ENCODE measurements at regions not wholly inside any gene's neighbourhood (a gene's known extent, or its start where the extent isn't known, plus 50 kb on each side); places are given as distances from the start of the nearest gene placed in this dataset.

DNA sequence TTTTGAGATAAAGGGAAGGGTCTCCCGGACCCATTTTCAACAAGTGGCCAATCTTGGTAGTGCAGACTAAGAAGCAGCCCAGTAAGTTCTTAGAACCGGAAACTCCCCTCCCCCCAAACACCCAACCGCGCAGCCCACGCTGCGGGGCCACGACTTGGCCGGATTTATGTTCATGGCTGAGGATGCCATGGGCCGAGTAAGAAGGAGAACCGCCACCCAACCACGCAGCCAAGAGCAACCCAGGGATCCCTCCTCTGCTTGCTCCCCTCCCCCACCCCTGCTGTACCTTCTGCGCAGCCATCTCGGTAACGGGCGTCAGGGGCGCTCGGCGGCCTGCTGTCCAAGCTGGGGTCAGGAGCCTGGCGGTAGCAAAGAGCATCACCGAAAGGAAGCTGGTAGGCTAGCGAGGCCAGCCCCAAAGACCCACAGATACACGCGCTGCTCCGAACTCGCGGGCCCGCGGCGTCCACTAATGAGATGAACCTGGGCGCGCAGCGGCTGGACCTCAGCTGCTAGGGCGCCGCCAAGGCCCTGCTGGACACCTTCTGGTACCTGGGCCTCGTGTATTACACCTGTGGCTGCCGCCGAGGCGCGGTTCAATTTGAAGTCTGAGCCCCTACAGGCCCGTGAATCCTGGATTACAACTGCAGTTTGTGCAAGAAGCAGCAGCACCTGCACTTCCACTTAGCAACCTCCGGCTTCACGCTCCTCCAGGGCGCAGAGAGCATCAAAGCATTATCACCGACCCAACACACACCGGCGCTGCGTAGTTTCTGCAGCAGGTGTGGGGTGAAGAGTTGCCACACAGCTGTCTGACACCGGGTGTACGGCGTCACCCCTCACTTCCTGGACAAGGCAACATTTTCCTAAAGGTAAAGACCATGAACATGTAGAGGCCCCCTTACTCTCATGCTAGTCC is 63.4 kb downstream of the NUDT10 start:
- peak overlapping the region; percentile 37 for H3K4me2 ChIP-seq
- peak overlapping the region; percentile 72 for H3K27ac ChIP-seq
- H3K36me3 ChIP-seq (ENCODE audit: insufficient read depth): no peaks in the 10 kb centered on the region
- no peaks in the 10 kb centered on the region for H3K27me3 ChIP-seq (ENCODE audit: insufficient read depth, low read depth)
- H3K9ac ChIP-seq: peak overlapping the region; percentile 78
- TF ChIP-seq, protein P1, sequence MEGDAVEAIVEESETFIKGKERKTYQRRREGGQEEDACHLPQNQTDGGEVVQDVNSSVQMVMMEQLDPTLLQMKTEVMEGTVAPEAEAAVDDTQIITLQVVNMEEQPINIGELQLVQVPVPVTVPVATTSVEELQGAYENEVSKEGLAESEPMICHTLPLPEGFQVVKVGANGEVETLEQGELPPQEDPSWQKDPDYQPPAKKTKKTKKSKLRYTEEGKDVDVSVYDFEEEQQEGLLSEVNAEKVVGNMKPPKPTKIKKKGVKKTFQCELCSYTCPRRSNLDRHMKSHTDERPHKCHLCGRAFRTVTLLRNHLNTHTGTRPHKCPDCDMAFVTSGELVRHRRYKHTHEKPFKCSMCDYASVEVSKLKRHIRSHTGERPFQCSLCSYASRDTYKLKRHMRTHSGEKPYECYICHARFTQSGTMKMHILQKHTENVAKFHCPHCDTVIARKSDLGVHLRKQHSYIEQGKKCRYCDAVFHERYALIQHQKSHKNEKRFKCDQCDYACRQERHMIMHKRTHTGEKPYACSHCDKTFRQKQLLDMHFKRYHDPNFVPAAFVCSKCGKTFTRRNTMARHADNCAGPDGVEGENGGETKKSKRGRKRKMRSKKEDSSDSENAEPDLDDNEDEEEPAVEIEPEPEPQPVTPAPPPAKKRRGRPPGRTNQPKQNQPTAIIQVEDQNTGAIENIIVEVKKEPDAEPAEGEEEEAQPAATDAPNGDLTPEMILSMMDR (conservative IDR thresholded peaks at IDR 0.05; ENCODE audit: low read depth, low read length): peak; percentile 16; the same call in 1 of the 2 replicates
- peaks cover 14% of the 10 kb centered on the region for H3K4me1 ChIP-seq (ENCODE audit: low read depth, poor library complexity, severe bottlenecking)
- H4K20me1 ChIP-seq (ENCODE audit: insufficient read depth): no peaks in the 10 kb centered on the region
- peak overlapping the region; percentile 95 for H2AFZ ChIP-seq (ENCODE audit: low read depth)
- H3K4me3 ChIP-seq (IDR thresholded peaks at IDR 0.05; ENCODE audit: insufficient read depth, low read depth, low read length): no peak overlapping the region
- no peaks in the 10 kb centered on the region for H3K79me2 ChIP-seq (ENCODE audit: insufficient read depth, low read depth)

- H2AFZ ChIP-seq (ENCODE audit: low read depth): peak overlapping the region; percentile 95
- H3K4me2 ChIP-seq: peak overlapping the region; percentile 37; the same call in 1 of the 2 replicates
- TF ChIP-seq, protein P1 (conservative IDR thresholded peaks at IDR 0.05; ENCODE audit: low read depth, low read length): peak; percentile 61; the same call in 1 of the 2 replicates
- H3K4me1 ChIP-seq (ENCODE audit: low read depth, poor library complexity, severe bottlenecking): peaks cover 14% of the 10 kb centered on the region
- H3K27ac ChIP-seq: peak overlapping the region; percentile 72; the same call in 1 of the 2 replicates
- H3K79me2 ChIP-seq (ENCODE audit: insufficient read depth, low read depth): no peaks in the 10 kb centered on the region
- no peaks in the 10 kb centered on the region for H3K36me3 ChIP-seq (ENCODE audit: insufficient read depth)
- no peak overlapping the region for H3K9ac ChIP-seq
- H4K20me1 ChIP-seq (ENCODE audit: insufficient read depth): no peaks in the 10 kb centered on the region
- H3K27me3 ChIP-seq (ENCODE audit: insufficient read depth, low read depth): no peaks in the 10 kb centered on the region
- H3K4me3 ChIP-seq (IDR thresholded peaks at IDR 0.05; ENCODE audit: insufficient read depth, low read depth, low read length): no peak overlapping the region
These were observed 62.8 kb downstream of the NUDT10 start for GRCh38 chrX:51395480-51395809.

Measured in KMS-11 (cell line).